ENCODE measurements at regions not wholly inside any gene's neighbourhood (a gene's known extent, or its start where the extent isn't known, plus 50 kb on each side); places are given as distances from the start of the nearest gene placed in this dataset.
"Not testable (repeated sequence)": the region's sequence is repeated elsewhere in the genome, so short reads cannot be mapped to it uniquely, and the experiment has no call there.

GRCh38 chr2:184305105-184305504 lies 293.2 kb upstream of the ZNF804A start:
- H3K4me3 ChIP-seq (ENCODE audit: low read depth, low read length), result no peak overlapping the region
- TF ChIP-seq, protein P1, sequence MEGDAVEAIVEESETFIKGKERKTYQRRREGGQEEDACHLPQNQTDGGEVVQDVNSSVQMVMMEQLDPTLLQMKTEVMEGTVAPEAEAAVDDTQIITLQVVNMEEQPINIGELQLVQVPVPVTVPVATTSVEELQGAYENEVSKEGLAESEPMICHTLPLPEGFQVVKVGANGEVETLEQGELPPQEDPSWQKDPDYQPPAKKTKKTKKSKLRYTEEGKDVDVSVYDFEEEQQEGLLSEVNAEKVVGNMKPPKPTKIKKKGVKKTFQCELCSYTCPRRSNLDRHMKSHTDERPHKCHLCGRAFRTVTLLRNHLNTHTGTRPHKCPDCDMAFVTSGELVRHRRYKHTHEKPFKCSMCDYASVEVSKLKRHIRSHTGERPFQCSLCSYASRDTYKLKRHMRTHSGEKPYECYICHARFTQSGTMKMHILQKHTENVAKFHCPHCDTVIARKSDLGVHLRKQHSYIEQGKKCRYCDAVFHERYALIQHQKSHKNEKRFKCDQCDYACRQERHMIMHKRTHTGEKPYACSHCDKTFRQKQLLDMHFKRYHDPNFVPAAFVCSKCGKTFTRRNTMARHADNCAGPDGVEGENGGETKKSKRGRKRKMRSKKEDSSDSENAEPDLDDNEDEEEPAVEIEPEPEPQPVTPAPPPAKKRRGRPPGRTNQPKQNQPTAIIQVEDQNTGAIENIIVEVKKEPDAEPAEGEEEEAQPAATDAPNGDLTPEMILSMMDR (conservative IDR thresholded peaks at IDR 0.05; ENCODE audit: low read depth, low read length), result no peak
- DNase-seq (ENCODE audit: low read depth), result no peak

DNA sequence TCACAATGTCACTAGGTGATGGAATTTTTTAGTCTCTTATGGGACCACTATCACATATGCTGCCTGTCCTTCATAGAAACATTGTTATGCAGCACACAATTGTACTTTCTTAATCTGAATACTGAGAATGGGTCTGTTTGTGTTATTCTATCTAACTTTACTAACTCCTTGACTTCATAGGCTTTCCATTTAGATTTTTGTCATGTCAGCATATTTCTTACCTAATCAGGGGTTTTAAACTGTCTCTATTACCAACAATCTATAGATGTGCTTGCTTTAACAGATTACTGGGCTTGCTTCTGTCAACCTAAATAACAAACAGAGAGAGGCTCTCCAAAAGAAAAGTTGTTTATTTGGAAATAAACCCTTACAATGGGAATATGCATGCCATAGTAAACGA lies 289.6 kb upstream of the ZNF804A start:
- DNase-seq (ENCODE audit: low read depth), result no peak
- TF ChIP-seq, protein P1 (conservative IDR thresholded peaks at IDR 0.05; ENCODE audit: low read depth, low read length), result no peak
- no peak overlapping the region for H3K4me3 ChIP-seq (ENCODE audit: low read depth, low read length)

- DNase-seq (ENCODE audit: low read depth), result no peak
- H3K4me3 ChIP-seq (ENCODE audit: low read depth, low read length), result no peak overlapping the region
- TF ChIP-seq, protein P1 (conservative IDR thresholded peaks at IDR 0.05; ENCODE audit: low read depth, low read length), result no peak
Observed at GRCh38 chr2:184312970-184313369, 285.4 kb upstream of the ZNF804A start.

GRCh38 chr2:184314829-184315228 lies 283.5 kb upstream of the ZNF804A start:
- no peak overlapping the region for H3K4me3 ChIP-seq (ENCODE audit: low read depth, low read length)
- TF ChIP-seq, protein P1 (conservative IDR thresholded peaks at IDR 0.05; ENCODE audit: low read depth, low read length), result no peak
- no peak for DNase-seq (ENCODE audit: low read depth)

DNA sequence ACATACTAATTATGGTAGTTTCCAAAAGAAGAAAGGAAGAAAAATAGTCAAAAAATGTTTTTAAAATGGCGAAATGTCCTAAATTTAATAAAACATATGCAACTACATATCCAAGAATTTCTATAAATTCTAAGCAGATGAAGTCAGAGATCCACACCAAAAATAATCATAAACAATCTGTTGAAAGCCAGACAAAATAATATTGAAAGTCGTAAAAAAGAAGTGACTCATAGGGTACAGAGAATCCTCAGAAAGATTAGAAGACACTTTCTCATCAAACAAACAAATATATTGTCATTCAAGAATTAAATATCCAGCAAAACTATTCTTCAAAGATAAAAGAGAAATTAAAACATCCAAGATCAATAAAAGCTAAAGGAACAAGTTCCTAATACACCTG lies 281.4 kb upstream of the ZNF804A start:
- TF ChIP-seq, protein P1 (conservative IDR thresholded peaks at IDR 0.05; ENCODE audit: low read depth, low read length), result no peak
- H3K4me3 ChIP-seq (ENCODE audit: low read depth, low read length), result no peak overlapping the region
- DNase-seq (ENCODE audit: low read depth), result no peak

GRCh38 chr2:184322615-184323014 lies 275.7 kb upstream of the ZNF804A start:
- no peak for DNase-seq (ENCODE audit: low read depth)

DNA sequence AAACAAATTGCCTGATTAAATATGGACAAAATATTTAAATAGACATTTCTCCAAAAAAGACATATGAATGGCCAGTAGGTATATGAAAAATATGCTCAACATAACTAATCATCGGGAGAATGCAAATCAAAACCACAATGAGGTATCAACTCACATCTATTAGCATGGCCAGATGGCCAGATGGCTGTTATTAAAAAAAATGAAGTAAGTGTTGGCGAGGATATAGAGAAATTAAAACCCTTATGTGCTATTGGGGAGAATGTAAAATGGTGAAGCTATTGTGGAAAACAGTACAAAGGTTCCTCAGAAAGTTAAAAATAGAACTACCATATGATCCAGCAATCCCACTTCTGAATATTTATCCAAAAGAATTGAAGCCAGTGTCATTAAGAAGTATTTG lies 272.3 kb upstream of the ZNF804A start:
- TF ChIP-seq, protein P1 (conservative IDR thresholded peaks at IDR 0.05; ENCODE audit: low read depth, low read length), result no peak
- H3K4me3 ChIP-seq (ENCODE audit: low read depth, low read length), result no peak overlapping the region
- no peak for DNase-seq (ENCODE audit: low read depth)

More at GRCh38 chr2:184322615-184323014, 275.7 kb upstream of the ZNF804A start:
- TF ChIP-seq, protein P1 (conservative IDR thresholded peaks at IDR 0.05; ENCODE audit: low read depth, low read length), result no peak
- H3K4me3 ChIP-seq (ENCODE audit: low read depth, low read length), result no peak overlapping the region

- not testable (repeated sequence) for DNase-seq (ENCODE audit: low read depth); H3K4me3 ChIP-seq (ENCODE audit: low read depth, low read length)
Observed at GRCh38 chr2:184327805-184328204, 270.5 kb upstream of the ZNF804A start.

GRCh38 chr2:184330561-184330960 lies 267.8 kb upstream of the ZNF804A start:
- not testable (repeated sequence) for DNase-seq (ENCODE audit: low read depth); H3K4me3 ChIP-seq (ENCODE audit: low read depth, low read length)

All from choroid plexus epithelial cell (primary cell).